Hepatocyte (in vitro differentiated cells): ENCODE measurements at regions not wholly inside any gene's neighbourhood (a gene's known extent, or its start where the extent isn't known, plus 50 kb on each side); places are given as distances from the start of the nearest gene placed in this dataset.

Experiments
- DNase-seq: peaks from one replicate; pipeline ENCODE4 v3.0.0-alpha.2; 2016; ENCODE audit warnings: low spot score
- H2AFZ ChIP-seq: fragments of 200-600 bp; sonication (generic); 2 replicates; pipeline ENCODE4 v1.6.0; 2016; ENCODE audit warnings: antibody characterized with exemption, mild to moderate bottlenecking
- H3K27ac ChIP-seq: fragments of 200-600 bp; sonication (generic); 2 replicates; pipeline ENCODE4 v1.5.1; 2016; ENCODE audit warnings: mild to moderate bottlenecking
- H3K27me3 ChIP-seq: fragments of 200-600 bp; sonication (generic); 2 replicates; pipeline ENCODE4 v1.6.1; 2016
- H3K36me3 ChIP-seq: fragments of 200-600 bp; sonication (generic); replicated peaks from 2 replicates; pipeline ENCODE4 v1.5.1; 2016; ENCODE audit warnings: low read depth; ENCODE audit not compliant: insufficient read depth
- H3K4me1 ChIP-seq: fragments of 200-600 bp; sonication (generic); 2 replicates; pipeline ENCODE4 v1.5.1; 2016; ENCODE audit warnings: mild to moderate bottlenecking, moderate library complexity; ENCODE audit not compliant: insufficient read depth
- H3K4me2 ChIP-seq: fragments of 200-600 bp; sonication (generic); 2 replicates; pipeline ENCODE4 v1.6.0; 2016
- H3K4me3 ChIP-seq: fragments of 200-600 bp; sonication (generic); 2 replicates; pipeline ENCODE4 v1.5.1; 2016; ENCODE audit warnings: mild to moderate bottlenecking
- H3K79me2 ChIP-seq: fragments of 200-600 bp; sonication (generic); 2 replicates; pipeline ENCODE4 v1.6.0; 2017; ENCODE audit warnings: mild to moderate bottlenecking
- H3K9me2 ChIP-seq: fragments of 200-600 bp; sonication (generic); replicated peaks from 2 replicates; pipeline ENCODE4 v1.6.0; 2017; ENCODE audit warnings: mild to moderate bottlenecking; ENCODE audit not compliant: insufficient read depth
- H3K9me3 ChIP-seq: fragments of 200-600 bp; sonication (generic); 2 replicates; pipeline ENCODE4 v1.5.1; 2016; ENCODE audit warnings: low read depth, mild to moderate bottlenecking
- H4K20me1 ChIP-seq: fragments of 200-600 bp; sonication (generic); 2 replicates; pipeline ENCODE4 v1.6.0; 2016; ENCODE audit warnings: mild to moderate bottlenecking; ENCODE audit not compliant: insufficient read depth, poor library complexity, severe bottlenecking
- CTCF ChIP-seq: fragments of 200-600 bp; sonication (generic); IDR thresholded peaks from 2 replicates; pipeline ENCODE4 v1.5.1; 2016; ENCODE audit warnings: antibody characterized with exemption, mild to moderate bottlenecking; ENCODE audit not compliant: poor library complexity
- EZH2 ChIP-seq: fragments of 200-600 bp; sonication (generic); IDR thresholded peaks from 2 replicates; pipeline ENCODE4 v1.6.1; 2016; ENCODE audit warnings: antibody characterized with exemption, mild to moderate bottlenecking, borderline replicate concordance
- EZH2phosphoT487 ChIP-seq: fragments of 200-600 bp; sonication (generic); IDR thresholded peaks from one replicate; pipeline ENCODE4 v1.6.1; 2018; ENCODE audit warnings: antibody characterized with exemption, mild to moderate bottlenecking, low read depth, moderate library complexity; ENCODE audit not compliant: unreplicated experiment, severe bottlenecking
- WGBS: methylation state at CpG from one replicate; pipeline ENCODE4 v1.1.6; 2016; ENCODE audit warnings: low lambda C conversion rate; ENCODE audit errors: missing lambda C conversion rate; 5-methylcytosine and 5-hydroxymethylcytosine counted together

GRCh38 chr20:22429175-22430153 is 154.9 kb downstream of the FOXA2 start:
- 63% methylated on average over 10 of the region's 10 CpGs for WGBS
- H3K4me3 ChIP-seq = no peak overlapping the region
- peaks cover 33% of the 10 kb centered on the region for H3K4me1 ChIP-seq
- no peak overlapping the region for H2AFZ ChIP-seq
- TF ChIP-seq CTCF (no peak), EZH2phosphoT487 (no peak), EZH2 (no peak)
- H3K79me2 ChIP-seq = no peaks in the 10 kb centered on the region
- H3K27ac ChIP-seq = no peak overlapping the region
- H4K20me1 ChIP-seq = no peaks in the 10 kb centered on the region
- H3K9me2 ChIP-seq = no peaks in the 10 kb centered on the region
- H3K4me2 ChIP-seq = peak overlapping the region; percentile 13
- peak; percentile 40 for DNase-seq
- no peaks in the 10 kb centered on the region for H3K36me3 ChIP-seq
- no peaks in the 10 kb centered on the region for H3K9me3 ChIP-seq
- no peaks in the 10 kb centered on the region for H3K27me3 ChIP-seq

DNA sequence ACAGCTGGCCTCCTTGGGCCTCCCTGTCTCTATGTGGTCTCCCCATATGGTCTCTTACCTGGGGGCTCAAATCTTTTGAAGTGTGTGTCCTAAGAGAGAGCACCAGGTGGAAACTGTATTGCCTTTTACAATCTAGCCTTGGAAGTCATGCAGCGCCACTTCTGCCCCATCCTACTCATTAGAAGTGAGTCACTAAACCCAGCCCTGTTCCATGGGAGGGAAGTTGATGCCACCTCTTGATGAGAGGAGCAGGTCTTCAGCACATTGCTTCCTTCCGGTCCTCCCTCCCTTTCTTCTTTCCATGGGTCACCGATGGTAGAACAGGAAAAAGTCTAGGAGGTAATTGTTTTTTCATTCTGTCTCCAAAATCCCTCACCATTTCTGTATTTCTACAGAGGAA is 156.3 kb downstream of the FOXA2 start:
- TF ChIP-seq EZH2 (no peak), EZH2phosphoT487 (no peak), CTCF (no peak)
- DNase-seq = no peak
- H3K27ac ChIP-seq = no peak overlapping the region
- no peaks in the 10 kb centered on the region for H3K79me2 ChIP-seq
- H2AFZ ChIP-seq = no peak overlapping the region
- WGBS = 95% methylated on average over 3 of the region's 3 CpGs
- H3K4me3 ChIP-seq = no peak overlapping the region
- H3K4me2 ChIP-seq = no peak overlapping the region
- no peaks in the 10 kb centered on the region for H3K9me2 ChIP-seq
- peaks cover 33% of the 10 kb centered on the region for H3K4me1 ChIP-seq
- no peaks in the 10 kb centered on the region for H3K27me3 ChIP-seq
- H3K9me3 ChIP-seq = no peaks in the 10 kb centered on the region
- no peaks in the 10 kb centered on the region for H4K20me1 ChIP-seq
- no peaks in the 10 kb centered on the region for H3K36me3 ChIP-seq

DNA sequence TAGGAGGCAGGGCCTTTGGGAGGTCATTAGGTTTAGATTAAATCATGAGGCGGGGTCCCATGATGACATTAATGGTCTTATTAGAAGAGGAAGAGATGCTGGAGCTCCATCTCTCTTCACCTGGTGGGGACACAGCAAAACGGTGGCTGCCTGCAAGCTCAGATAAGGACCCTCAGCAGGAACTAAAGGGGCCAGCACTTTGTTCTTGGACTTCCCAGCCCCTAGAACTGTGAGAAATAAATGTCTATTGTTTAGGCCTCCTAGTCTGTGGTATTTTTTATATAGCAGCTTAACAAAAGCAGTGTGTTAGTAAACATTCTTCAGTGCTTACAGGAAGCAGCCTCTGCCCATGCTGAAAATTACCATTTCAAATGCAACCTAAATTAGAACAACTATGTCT is 157.6 kb downstream of the FOXA2 start:
- no peak for DNase-seq
- Histone ChIP-seq H3K79me2 (no peaks in the 10 kb centered on the region), H2AFZ (no peak overlapping the region), H3K27ac (no peak overlapping the region), H4K20me1 (no peaks in the 10 kb centered on the region), H3K27me3 (no peaks in the 10 kb centered on the region), H3K4me3 (no peak overlapping the region), H3K9me3 (no peaks in the 10 kb centered on the region), H3K4me1 (peaks cover 33% of the 10 kb centered on the region), H3K36me3 (no peaks in the 10 kb centered on the region), H3K4me2 (no peak overlapping the region), H3K9me2 (no peaks in the 10 kb centered on the region)
- TF ChIP-seq CTCF (no peak), EZH2phosphoT487 (no peak), EZH2 (no peak)
- WGBS = 84% methylated on average over 2 of the region's 2 CpGs
